SK-N-MC (cell line): ENCODE measurements at regions not wholly inside any gene's neighbourhood (a gene's known extent, or its start where the extent isn't known, plus 50 kb on each side); places are given as distances from the start of the nearest gene placed in this dataset.

ENCODE experiments used
- EZH2 ChIP-seq: fragments of 200-600 bp; sonication (generic); IDR thresholded peaks from one replicate; pipeline ENCODE4 v1.6.1; 2017; ENCODE audit warnings: antibody characterized with exemption
- FOXP2 ChIP-seq: optimal IDR thresholded peaks from 2 replicates; pipeline ENCODE3; 2011; ENCODE audit warnings: mild to moderate bottlenecking, moderate library complexity; ENCODE audit not compliant: insufficient read depth; ENCODE audit errors: extremely low read length, control extremely low read depth
- POLR2AphosphoS5 ChIP-seq: IDR thresholded peaks from 2 replicates; pipeline ENCODE4 v1.6.1; 2012; ENCODE audit warnings: mild to moderate bottlenecking, low read depth, low read length, borderline replicate concordance

GRCh38 chr6:104170401-104170800 lies 689.3 kb downstream of the HACE1 start:
- TF ChIP-seq POLR2AphosphoS5: no peak
- TF ChIP-seq EZH2: no peak
- no peak for TF ChIP-seq FOXP2
